ENCODE measurements at regions not wholly inside any gene's neighbourhood (a gene's known extent, or its start where the extent isn't known, plus 50 kb on each side); places are given as distances from the start of the nearest gene placed in this dataset.
"Not testable (repeated sequence)": the region's sequence is repeated elsewhere in the genome, so short reads cannot be mapped to it uniquely, and the experiment has no call there.

GRCh38 chr5:136622747-136623146, 257.4 kb upstream of the TRPC7 start:
- no peak for DNase-seq (ENCODE audit: low spot score)

GRCh38 chr5:136621743-136622142, 256.4 kb upstream of the TRPC7 start:
- no peak for DNase-seq (ENCODE audit: low spot score)

- no peak for DNase-seq (ENCODE audit: low spot score)
Measured at GRCh38 chr5:136620621-136621020, 255.3 kb upstream of the TRPC7 start.

GRCh38 chr5:136620016-136620419, 254.7 kb upstream of the TRPC7 start:
- DNase-seq (ENCODE audit: low spot score): no peak

- no peak for DNase-seq (ENCODE audit: low spot score)
Measured at GRCh38 chr5:136619556-136619955, 254.2 kb upstream of the TRPC7 start.

- DNase-seq (ENCODE audit: low spot score): no peak
Measured at GRCh38 chr5:136615251-136616119, 250.1 kb upstream of the TRPC7 start.

- no peak for DNase-seq (ENCODE audit: low spot score)
Measured at GRCh38 chr5:136613230-136613629, 247.9 kb upstream of the TRPC7 start.

GRCh38 chr5:136605638-136606037, 240.3 kb upstream of the TRPC7 start:
- DNase-seq (ENCODE audit: low spot score): no peak

- no peak for DNase-seq (ENCODE audit: low spot score)
Measured at GRCh38 chr5:136600306-136600705, 235.0 kb upstream of the TRPC7 start.

- DNase-seq (ENCODE audit: low spot score): no peak
Measured at GRCh38 chr5:136598802-136599404, 233.6 kb upstream of the TRPC7 start.

GRCh38 chr5:136594416-136594815, 229.1 kb upstream of the TRPC7 start:
- DNase-seq (ENCODE audit: low spot score): no peak

- DNase-seq (ENCODE audit: low spot score): no peak
Measured at GRCh38 chr5:136590581-136590980, 225.2 kb upstream of the TRPC7 start.

GRCh38 chr5:136586196-136586595, 220.9 kb upstream of the TRPC7 start:
- DNase-seq (ENCODE audit: low spot score): no peak

GRCh38 chr5:136584474-136584873, 219.1 kb upstream of the TRPC7 start:
- no peak for DNase-seq (ENCODE audit: low spot score)

- DNase-seq (ENCODE audit: low spot score): no peak
Measured at GRCh38 chr5:136579238-136579637, 213.9 kb upstream of the TRPC7 start.

- not testable (repeated sequence) for DNase-seq (ENCODE audit: low spot score)
Measured at GRCh38 chr5:136569875-136570274, 204.5 kb upstream of the TRPC7 start.

- not testable (repeated sequence) for DNase-seq (ENCODE audit: low spot score)
Measured at GRCh38 chr5:136565457-136565856, 200.1 kb upstream of the TRPC7 start.

GRCh38 chr5:136565050-136565449, 199.7 kb upstream of the TRPC7 start:
- not testable (repeated sequence) for DNase-seq (ENCODE audit: low spot score)

- not testable (repeated sequence) for DNase-seq (ENCODE audit: low spot score)
Measured at GRCh38 chr5:136564431-136564830, 199.1 kb upstream of the TRPC7 start.

GRCh38 chr5:136563489-136563888, 198.1 kb upstream of the TRPC7 start:
- DNase-seq (ENCODE audit: low spot score): no peak

GRCh38 chr5:136560126-136560525, 194.8 kb upstream of the TRPC7 start:
- DNase-seq (ENCODE audit: low spot score): no peak

- no peak for DNase-seq (ENCODE audit: low spot score)
Measured at GRCh38 chr5:136559651-136560050, 194.3 kb upstream of the TRPC7 start.

GRCh38 chr5:136547096-136547495, 181.8 kb upstream of the TRPC7 start:
- DNase-seq (ENCODE audit: low spot score): not testable (repeated sequence)

Data from HT-29 (cell line).